IgD-negative memory B cell (primary cell): ENCODE measurements at regions not wholly inside any gene's neighbourhood (a gene's known extent, or its start where the extent isn't known, plus 50 kb on each side); places are given as distances from the start of the nearest gene placed in this dataset.

ENCODE experiments used
- H3K27ac Mint-ChIP-seq, 3 donors: one replicate each; pipeline ENCODE4 v1.8.0; 2020 to 2022; ENCODE audit warnings: mild to moderate bottlenecking in 3 of 3, mixed read lengths in 3 of 3, moderate library complexity in 1 of 3
- H3K27me3 Mint-ChIP-seq: one replicate; pipeline ENCODE4 v1.8.0; 2021; ENCODE audit warnings: mixed read lengths
- H3K36me3 Mint-ChIP-seq: one replicate; pipeline ENCODE4 v1.8.0; 2020; ENCODE audit warnings: mild to moderate bottlenecking, mixed read lengths
- H3K4me1 Mint-ChIP-seq, 3 donors: one replicate each; pipeline ENCODE4 v1.8.0; 2020 to 2022; ENCODE audit warnings: mixed read lengths in 3 of 3, mild to moderate bottlenecking in 1 of 3
- H3K4me3 Mint-ChIP-seq, 4 donors: one replicate each; pipeline ENCODE4 v1.8.0; 2020 to 2022; ENCODE audit warnings: mild to moderate bottlenecking in 4 of 4, mixed read lengths in 4 of 4, moderate library complexity in 3 of 4
- H3K9me3 Mint-ChIP-seq, 3 donors: one replicate each; pipeline ENCODE4 v1.8.0; 2020 to 2021; ENCODE audit warnings: mixed read lengths in 3 of 3, mild to moderate bottlenecking in 1 of 3

DNA sequence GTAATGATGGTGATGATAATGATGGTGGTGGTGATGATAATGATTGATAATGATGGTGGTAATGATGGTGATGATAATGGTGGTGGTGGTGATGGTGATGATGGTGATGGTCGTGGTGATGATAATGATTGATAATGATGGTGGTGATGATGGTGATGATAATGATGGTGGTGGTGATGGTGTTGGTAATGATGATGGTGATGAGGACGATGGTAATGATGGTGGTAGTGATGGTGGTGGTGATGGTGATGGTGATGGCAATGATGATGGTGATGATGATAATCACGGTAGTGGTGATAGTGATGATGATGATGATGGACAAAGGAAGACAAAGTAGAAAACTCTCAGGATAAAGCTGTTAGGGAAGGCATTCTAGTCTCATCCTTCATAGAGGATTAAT, 310.5 kb downstream of the MSX2 start:
- no peaks in the 10 kb centered on the region for H3K27me3 Mint-ChIP-seq
- H3K4me1 Mint-ChIP-seq, result no peaks in the 10 kb centered on the region
- H3K4me3 Mint-ChIP-seq, result no peak overlapping the region
- peaks cover 2 to 5% (median 3%) of the 10 kb centered on the region in 3 donors for H3K9me3 Mint-ChIP-seq
- H3K27ac Mint-ChIP-seq, result no peak overlapping the region
- no peaks in the 10 kb centered on the region for H3K36me3 Mint-ChIP-seq

DNA sequence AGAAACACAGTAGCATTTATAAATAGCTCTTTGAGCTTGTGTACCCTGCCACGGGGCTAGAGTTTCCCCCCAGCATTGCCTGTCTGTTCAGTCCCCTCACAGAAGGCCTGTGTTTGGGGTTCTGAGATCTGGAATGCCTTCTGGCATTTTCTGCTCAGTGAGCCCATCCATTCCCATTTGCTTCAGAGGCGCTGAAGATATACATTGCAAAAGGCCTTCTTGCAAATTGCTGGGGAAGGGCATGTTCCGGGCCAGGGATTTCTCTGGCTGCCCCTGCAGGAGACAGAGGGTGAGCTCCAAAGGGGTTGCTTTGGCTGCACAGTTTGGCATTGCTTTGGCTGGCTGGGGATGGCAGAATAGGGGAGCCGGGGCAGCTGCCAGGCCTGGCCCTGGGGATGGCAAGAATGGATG, 308.4 kb downstream of the MSX2 start:
- Mint-ChIP-seq H3K27ac (no peak overlapping the region), H3K9me3 (peaks cover 2 to 5% (median 3%) of the 10 kb centered on the region in 3 donors), H3K4me1 (no peaks in the 10 kb centered on the region), H3K27me3 (no peaks in the 10 kb centered on the region), H3K36me3 (no peaks in the 10 kb centered on the region), H3K4me3 (no peak overlapping the region)

DNA sequence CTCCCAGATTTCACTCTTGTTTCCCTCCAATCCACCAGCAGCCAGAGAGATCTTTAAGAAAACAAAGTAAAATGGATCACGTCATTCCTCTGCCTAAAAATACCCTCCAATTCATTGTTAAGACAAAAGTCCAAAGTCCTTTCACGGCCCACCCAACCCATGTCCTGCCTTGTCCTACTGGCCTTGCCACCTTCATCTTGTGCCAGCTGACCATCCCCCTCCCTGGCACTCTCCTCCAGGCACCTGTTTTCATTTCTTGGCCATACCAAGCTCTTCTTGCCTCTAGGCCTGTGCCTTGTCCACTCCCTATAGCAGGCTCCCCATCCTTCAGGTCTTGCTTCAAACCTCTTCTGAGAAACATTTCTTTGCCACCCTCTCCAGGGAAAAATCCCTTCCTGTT, 307.6 kb downstream of the MSX2 start:
- H3K4me3 Mint-ChIP-seq, result no peak overlapping the region
- H3K36me3 Mint-ChIP-seq, result no peaks in the 10 kb centered on the region
- H3K27me3 Mint-ChIP-seq, result no peaks in the 10 kb centered on the region
- H3K4me1 Mint-ChIP-seq, result no peaks in the 10 kb centered on the region
- H3K27ac Mint-ChIP-seq, result no peak overlapping the region
- H3K9me3 Mint-ChIP-seq, result peaks cover 0 to 5% (median 3%) of the 10 kb centered on the region in 3 donors

DNA sequence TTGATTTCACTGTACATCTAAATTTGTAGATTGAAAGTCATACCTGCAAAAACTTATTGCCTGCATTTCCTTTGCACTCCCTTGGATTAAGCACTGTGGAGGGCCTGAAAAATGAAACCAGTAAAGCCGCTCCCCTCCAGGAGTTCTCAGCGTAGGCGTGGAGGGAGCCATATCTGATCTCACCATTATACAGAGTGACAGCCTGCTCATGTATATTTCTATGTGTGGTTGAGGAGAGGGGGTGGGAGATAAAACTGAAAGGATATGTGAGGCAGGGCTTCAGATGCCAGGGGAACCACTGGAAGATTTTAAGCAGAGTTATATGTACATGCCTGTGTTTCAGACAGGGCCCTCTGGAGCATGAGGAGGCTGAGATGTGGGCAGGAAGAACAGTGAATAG, 303.0 kb downstream of the MSX2 start:
- Mint-ChIP-seq H3K9me3 (peaks cover 2 to 4% (median 2%) of the 10 kb centered on the region in 3 donors), H3K27me3 (peaks cover 2% of the 10 kb centered on the region), H3K36me3 (no peaks in the 10 kb centered on the region), H3K27ac (no peak overlapping the region), H3K4me1 (no peaks in the 10 kb centered on the region), H3K4me3 (no peak overlapping the region)

DNA sequence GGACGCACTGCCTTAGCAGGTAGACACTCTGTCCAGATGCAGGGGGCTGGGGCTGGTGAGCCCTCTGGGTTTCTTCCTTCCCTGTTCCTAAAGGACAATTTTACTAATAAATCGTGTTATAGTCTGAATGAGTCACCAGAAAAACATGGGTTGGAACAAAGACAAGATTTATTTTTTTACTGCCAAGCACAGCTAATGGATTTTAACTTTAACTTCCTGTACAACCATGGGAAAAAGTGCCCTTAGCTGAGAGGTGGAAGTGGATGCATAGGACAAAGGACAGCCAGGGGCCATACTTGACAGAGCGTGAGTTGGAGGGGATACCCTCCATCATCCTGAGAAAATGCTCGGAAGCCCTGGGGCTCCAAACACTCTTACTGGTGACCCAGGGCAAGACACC, 300.7 kb downstream of the MSX2 start:
- Mint-ChIP-seq H3K36me3 (no peaks in the 10 kb centered on the region), H3K4me1 (no peaks in the 10 kb centered on the region), H3K27me3 (peaks cover 2% of the 10 kb centered on the region), H3K9me3 (peaks cover 0 to 4% (median 2%) of the 10 kb centered on the region in 3 donors), H3K4me3 (no peak overlapping the region), H3K27ac (no peak overlapping the region)

DNA sequence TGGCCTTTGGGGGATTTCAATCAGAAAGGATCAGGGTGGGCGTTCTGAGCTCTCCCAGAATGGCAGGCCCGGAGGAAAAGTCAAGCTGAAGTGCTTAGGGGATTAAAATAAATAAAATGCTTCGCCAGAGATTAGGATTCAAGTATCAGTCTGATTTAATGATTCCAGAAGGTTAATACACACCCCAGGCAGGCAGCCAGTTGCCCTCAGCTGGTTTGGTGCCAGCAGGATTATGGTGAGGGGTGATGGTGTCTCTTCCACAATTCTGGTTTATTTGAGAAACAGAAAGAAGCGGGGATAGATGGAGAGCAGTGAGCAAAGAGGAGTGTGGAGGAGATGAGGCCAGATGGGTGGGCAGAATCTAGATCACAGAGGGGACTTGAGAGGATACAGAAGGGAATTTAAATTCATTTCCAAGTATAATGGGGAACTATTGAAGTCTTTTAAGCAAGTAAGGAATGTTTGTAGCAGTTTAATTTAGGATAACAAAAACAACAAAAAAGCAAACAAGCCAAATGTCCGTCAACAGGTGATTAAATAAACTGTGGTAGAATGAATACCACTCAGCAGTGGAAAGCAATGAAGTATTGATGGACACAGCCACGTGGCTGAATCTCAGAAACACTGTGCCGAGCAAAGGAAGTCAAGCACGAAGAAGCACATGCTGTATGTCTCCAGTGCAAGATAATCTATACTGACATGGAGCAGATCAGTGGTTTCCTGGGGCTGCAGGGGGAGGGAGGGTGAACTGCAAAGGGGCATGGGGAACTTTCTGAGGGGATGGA, 297.7 kb downstream of the MSX2 start:
- Mint-ChIP-seq H3K4me3 (no peak overlapping the region), H3K27me3 (peaks cover 2% of the 10 kb centered on the region), H3K27ac (no peak overlapping the region), H3K9me3 (peaks cover 0 to 4% (median 2%) of the 10 kb centered on the region in 3 donors), H3K4me1 (no peaks in the 10 kb centered on the region), H3K36me3 (no peaks in the 10 kb centered on the region)

DNA sequence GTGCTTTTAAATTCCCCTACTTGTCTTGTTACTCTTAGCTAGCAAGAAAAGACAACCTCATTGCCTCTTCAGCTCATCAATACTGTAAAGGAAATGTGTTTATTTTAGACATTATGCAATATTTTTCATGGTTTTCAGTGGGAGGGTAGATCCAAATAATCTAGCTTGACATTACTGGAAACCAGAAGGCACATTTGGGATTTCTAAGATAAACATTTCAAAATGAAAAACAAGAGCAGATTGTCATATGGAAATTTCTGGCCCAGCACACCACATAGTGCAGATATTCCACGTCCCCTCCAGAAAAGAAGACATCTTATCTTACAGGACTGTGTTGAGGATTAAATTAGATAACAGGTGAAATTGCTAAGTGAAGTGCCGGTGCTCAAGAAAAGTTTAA, 296.9 kb downstream of the MSX2 start:
- Mint-ChIP-seq H3K9me3 (peaks cover 0 to 4% (median 2%) of the 10 kb centered on the region in 3 donors), H3K4me1 (no peaks in the 10 kb centered on the region), H3K4me3 (no peak overlapping the region)

DNA sequence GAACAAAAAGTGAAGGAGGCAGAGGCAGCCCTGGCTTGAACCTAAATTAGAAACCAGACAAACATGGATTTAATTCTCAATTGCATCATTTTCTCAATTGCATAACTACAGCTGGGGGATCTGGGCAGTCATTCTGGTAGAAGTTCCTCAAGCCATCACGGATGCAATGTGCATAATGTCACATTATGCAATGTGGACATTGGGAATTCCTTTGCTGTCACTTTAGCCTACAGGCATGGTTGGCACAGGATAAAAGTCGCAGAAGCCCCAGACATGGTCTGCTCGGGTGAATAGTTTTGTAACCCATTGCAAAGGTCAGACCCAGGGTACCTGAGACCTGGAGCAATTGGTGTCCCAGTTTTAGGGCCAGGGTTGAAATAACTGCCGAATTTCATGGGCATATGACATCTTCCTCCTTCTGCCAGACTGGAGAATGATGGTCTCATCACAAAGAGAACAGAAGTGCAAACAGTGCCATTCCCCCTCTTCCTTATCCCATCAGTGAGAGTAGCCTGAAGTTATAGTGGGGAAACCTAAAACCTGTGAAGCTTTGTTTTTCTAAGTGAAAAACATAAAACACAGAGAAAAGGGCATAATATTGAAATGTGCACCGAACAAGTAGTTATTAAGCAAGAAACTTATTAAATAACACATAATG, 290.8 kb downstream of the MSX2 start:
- H3K4me3 Mint-ChIP-seq, result no peak overlapping the region
- H3K27ac Mint-ChIP-seq, result no peak overlapping the region
- H3K9me3 Mint-ChIP-seq, result no peaks in the 10 kb centered on the region
- no peaks in the 10 kb centered on the region for H3K27me3 Mint-ChIP-seq
- H3K36me3 Mint-ChIP-seq, result no peaks in the 10 kb centered on the region
- H3K4me1 Mint-ChIP-seq, result no peaks in the 10 kb centered on the region

More for the DNA sequence above, 296.9 kb downstream of the MSX2 start:
- peaks cover 2% of the 10 kb centered on the region for H3K27me3 Mint-ChIP-seq
- H3K36me3 Mint-ChIP-seq, result no peaks in the 10 kb centered on the region
- no peak overlapping the region for H3K27ac Mint-ChIP-seq

DNA sequence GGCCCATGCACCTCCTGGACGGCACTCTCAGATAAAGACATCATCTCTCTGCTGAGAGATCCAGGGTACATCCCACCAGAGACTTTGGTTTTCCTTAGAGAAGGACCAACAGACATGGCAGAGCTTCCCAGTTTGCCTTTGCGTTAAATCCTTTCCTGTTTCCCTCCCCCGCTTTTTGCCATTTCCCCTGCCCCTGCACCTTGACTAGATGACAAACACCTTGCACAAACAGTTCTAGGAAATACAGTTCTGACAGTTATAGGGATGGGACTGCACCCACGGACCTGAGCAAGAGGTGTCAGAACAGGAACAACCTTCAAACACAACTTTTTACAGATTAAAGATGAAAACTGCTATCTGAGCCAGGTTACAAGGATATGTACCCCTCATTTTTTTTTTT, 288.9 kb downstream of the MSX2 start:
- H3K9me3 Mint-ChIP-seq, result peaks cover 0 to 2% (median 0%) of the 10 kb centered on the region in 3 donors
- H3K27me3 Mint-ChIP-seq, result no peaks in the 10 kb centered on the region
- H3K4me3 Mint-ChIP-seq, result no peak overlapping the region
- no peaks in the 10 kb centered on the region for H3K4me1 Mint-ChIP-seq
- no peaks in the 10 kb centered on the region for H3K36me3 Mint-ChIP-seq
- H3K27ac Mint-ChIP-seq, result no peak overlapping the region

DNA sequence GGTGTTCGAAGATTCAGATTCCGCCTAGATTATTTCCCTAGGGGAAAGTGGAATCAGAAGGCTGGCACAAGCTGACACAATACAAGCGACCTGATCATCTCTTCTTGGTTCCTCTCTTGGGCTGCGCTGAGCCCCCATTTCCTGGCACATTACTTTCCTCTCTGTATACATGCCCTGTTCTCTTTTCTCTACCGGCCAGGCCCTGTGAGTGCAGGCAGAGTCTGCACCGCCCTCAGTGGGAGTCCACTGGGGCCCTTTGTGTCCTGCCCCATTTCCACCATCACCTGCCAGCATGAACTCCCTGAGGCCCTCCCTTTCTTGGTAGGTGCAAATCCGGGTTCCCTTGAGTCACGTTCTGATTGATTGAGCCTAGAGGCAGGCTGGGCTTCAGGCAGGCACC, 287.9 kb downstream of the MSX2 start:
- Mint-ChIP-seq H3K36me3 (no peaks in the 10 kb centered on the region), H3K27me3 (no peaks in the 10 kb centered on the region), H3K4me1 (no peaks in the 10 kb centered on the region), H3K9me3 (peaks cover 0 to 2% (median 0%) of the 10 kb centered on the region in 3 donors), H3K4me3 (no peak overlapping the region), H3K27ac (no peak overlapping the region)

DNA sequence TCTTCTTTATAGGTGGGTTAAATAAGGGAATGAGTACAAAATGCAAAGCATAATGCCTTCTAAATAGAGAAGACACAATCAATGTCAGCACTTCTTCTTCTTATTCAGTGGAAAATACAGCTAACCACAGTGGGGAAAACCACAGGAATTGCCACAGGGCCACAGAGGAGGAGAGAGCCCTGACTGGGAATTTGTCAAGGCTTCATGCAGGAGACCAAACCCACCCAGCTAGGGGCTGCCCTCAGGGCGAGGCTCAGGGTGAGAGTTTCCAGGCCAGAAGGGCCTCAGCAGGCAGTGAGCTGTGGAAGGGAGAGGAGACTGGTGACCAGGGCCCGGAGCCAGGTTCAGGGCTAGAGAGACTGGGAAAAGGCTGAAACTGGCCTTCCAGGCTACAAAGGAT, 279.1 kb downstream of the MSX2 start:
- peaks cover 3% of the 10 kb centered on the region for H3K36me3 Mint-ChIP-seq
- H3K27ac Mint-ChIP-seq, result no peak overlapping the region
- H3K4me3 Mint-ChIP-seq, result no peak overlapping the region
- peaks cover 1% of the 10 kb centered on the region for H3K27me3 Mint-ChIP-seq
- peaks cover 6 to 8% (median 8%) of the 10 kb centered on the region in 3 donors for H3K9me3 Mint-ChIP-seq
- peaks cover 0 to 1% (median 0%) of the 10 kb centered on the region in 3 donors for H3K4me1 Mint-ChIP-seq

DNA sequence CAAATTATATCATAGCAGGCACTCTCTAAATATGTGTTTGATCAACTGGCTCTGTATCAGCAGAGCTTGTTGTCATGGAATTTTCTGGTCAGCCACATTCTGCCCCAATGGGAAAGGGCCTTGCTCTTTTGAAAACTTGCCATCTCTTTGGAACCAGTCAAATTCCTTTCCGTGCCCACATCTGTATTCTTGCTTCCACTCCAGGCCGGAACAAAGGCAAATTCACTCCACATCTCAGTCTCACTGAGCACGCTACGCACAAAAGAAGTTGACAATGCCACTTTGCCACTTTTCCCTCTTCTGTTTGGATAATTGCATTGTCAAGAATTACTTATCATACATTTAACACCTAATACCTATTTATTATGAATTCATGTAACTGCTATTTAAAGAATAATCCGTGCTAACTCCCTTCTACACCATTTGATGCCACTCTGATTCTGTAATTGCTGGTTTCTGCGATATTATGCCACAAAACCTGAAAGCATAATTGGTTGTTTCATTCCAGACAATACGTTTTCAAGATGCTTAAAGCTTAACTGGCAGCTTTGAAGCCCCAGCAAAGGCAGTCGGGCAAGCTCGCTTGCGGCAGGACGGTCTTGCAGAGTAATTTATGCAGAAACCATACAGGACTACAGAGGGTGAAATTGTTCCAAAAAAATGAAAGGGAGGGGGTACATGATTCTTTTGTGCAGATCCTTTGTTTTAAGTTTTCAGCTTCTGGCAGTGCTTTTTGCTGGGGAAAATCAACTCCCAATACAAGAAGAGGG, 277.7 kb downstream of the MSX2 start:
- peaks cover 0 to 7% (median 0%) of the 10 kb centered on the region in 3 donors for H3K4me1 Mint-ChIP-seq
- peaks cover 3% of the 10 kb centered on the region for H3K36me3 Mint-ChIP-seq
- no peak overlapping the region for H3K4me3 Mint-ChIP-seq
- H3K9me3 Mint-ChIP-seq, result peaks cover 8 to 18% (median 13%) of the 10 kb centered on the region in 3 donors
- H3K27me3 Mint-ChIP-seq, result peaks cover 1% of the 10 kb centered on the region
- no peak overlapping the region for H3K27ac Mint-ChIP-seq

DNA sequence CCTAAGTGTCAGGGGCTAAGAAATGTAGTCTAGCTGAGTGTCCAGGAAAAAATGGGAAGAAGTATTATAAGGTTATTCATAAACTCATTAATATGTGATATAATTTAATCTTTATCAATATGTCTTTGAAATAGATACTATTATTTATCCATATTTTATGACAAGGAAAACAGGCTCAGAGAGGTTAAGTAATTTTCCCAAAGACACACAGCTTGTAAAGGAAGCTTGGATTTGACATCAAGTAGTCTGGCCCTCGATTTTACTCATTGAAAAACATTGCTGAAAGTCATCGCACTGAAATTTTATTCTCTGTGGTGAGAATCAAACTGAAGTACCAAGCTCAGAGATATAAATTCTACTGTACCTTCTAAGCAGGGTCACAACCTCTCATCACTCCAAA, 276.9 kb downstream of the MSX2 start:
- H3K36me3 Mint-ChIP-seq, result peaks cover 3% of the 10 kb centered on the region
- no peak overlapping the region for H3K4me3 Mint-ChIP-seq
- H3K9me3 Mint-ChIP-seq, result peaks cover 8 to 18% (median 13%) of the 10 kb centered on the region in 3 donors
- H3K27me3 Mint-ChIP-seq, result peaks cover 1% of the 10 kb centered on the region
- H3K4me1 Mint-ChIP-seq, result peaks cover 0 to 7% (median 0%) of the 10 kb centered on the region in 3 donors
- H3K27ac Mint-ChIP-seq, result no peak overlapping the region

DNA sequence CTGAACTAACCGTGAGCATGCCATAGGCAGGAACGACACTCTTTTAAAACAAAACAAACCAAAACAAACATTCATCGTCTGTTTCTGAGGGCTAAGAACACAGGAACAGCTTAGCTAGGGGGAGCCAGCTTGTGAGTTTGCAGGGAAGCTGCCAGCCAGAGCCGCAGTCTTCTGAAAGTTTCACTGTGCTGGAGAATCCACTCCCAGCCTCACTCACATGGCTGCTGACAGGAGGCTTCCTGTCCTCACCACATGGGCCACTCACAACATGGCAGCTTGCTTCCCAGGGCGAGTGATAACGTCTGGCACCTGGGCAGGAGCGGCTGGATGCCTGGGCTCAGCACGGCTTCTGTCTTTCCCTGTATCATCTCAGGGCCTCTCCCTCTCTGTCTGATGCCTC, 275.2 kb downstream of the MSX2 start:
- H3K4me3 Mint-ChIP-seq, result no peak overlapping the region
- H3K36me3 Mint-ChIP-seq, result no peaks in the 10 kb centered on the region
- H3K27ac Mint-ChIP-seq, result no peak overlapping the region
- peaks cover 8 to 18% (median 11%) of the 10 kb centered on the region in 3 donors for H3K9me3 Mint-ChIP-seq
- peaks cover 0 to 7% (median 0%) of the 10 kb centered on the region in 3 donors for H3K4me1 Mint-ChIP-seq
- H3K27me3 Mint-ChIP-seq, result peaks cover 1% of the 10 kb centered on the region

DNA sequence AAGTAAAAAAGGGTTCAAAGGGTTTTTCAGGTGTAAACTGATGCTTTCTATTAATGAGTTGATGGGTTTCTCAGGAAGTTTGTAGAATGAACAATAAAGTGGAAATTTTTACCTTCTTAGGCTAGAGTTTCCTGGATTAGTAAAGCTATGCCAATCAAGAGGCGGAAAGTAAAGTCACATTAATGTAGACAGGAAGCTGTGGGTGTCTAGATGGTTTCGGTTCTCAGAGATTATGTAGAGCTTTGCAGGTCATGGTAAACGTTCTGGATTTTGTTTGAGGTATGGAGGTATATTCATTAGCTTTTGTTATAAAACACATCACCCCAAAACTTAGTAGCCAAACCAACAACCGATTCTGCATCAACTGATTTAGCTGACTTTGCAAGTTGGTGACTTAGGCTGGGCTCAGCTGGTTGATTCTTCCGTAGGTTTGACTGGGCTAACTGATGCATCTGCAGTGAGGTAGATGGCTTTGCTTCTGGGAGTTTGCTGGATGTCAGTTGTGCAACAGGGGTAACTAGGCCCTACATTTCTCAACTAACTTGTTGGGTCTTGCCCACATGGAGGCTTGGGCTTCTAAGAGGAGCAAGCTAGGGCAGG, 273.8 kb downstream of the MSX2 start:
- peaks cover 1% of the 10 kb centered on the region for H3K27me3 Mint-ChIP-seq
- no peak overlapping the region for H3K4me3 Mint-ChIP-seq
- peaks cover 0 to 7% (median 0%) of the 10 kb centered on the region in 3 donors for H3K4me1 Mint-ChIP-seq

More for the DNA sequence above, 273.8 kb downstream of the MSX2 start:
- H3K36me3 Mint-ChIP-seq, result no peaks in the 10 kb centered on the region
- no peak overlapping the region for H3K27ac Mint-ChIP-seq
- H3K9me3 Mint-ChIP-seq, result peaks cover 4 to 12% (median 11%) of the 10 kb centered on the region in 3 donors
